ENCODE measurements at regions not wholly inside any gene's neighbourhood (a gene's known extent, or its start where the extent isn't known, plus 50 kb on each side); places are given as distances from the start of the nearest gene placed in this dataset.
A peak's percentile ranks its signal among the peaks of the same experiment; 100 is the strongest.

DNA sequence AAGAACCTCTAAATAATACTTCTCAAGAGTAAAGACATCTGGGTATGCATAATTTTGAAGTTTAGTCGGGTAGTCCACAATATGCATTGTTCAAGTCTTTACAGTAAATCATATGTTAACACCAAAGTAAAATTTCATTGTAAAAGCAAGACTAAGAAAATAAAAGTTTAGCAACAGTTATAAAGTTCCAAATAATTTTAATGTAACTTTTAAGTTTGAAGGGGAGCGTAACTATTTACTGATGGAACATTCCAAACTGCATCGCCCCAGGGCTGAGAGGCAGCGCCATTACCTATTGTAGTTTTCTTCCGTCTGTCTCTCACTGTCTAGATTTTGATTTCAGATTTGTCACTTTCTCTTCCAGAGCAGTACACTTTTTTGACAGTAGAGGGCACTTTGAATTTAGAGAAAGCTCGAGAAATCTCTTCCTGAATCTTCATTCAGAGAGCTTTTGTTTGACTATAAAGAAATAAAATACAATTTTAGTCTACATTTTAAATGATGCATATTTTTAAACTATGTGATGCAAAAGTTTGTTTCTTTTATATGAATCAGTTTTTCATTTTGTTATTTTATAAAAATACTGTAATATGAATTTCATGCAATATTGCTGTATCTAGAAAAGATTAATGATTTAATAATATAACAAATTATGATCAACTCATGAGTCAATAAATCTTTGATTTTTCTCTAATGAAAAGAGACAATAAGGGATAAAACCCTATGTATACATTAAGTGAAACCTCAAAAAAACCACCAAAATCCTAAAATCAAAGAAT, 389.8 kb downstream of the FIGN start:
- DNase-seq (ENCODE audit: low read depth), result peak; percentile 69
- TF ChIP-seq, protein P1, sequence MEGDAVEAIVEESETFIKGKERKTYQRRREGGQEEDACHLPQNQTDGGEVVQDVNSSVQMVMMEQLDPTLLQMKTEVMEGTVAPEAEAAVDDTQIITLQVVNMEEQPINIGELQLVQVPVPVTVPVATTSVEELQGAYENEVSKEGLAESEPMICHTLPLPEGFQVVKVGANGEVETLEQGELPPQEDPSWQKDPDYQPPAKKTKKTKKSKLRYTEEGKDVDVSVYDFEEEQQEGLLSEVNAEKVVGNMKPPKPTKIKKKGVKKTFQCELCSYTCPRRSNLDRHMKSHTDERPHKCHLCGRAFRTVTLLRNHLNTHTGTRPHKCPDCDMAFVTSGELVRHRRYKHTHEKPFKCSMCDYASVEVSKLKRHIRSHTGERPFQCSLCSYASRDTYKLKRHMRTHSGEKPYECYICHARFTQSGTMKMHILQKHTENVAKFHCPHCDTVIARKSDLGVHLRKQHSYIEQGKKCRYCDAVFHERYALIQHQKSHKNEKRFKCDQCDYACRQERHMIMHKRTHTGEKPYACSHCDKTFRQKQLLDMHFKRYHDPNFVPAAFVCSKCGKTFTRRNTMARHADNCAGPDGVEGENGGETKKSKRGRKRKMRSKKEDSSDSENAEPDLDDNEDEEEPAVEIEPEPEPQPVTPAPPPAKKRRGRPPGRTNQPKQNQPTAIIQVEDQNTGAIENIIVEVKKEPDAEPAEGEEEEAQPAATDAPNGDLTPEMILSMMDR (IDR thresholded peaks at IDR 0.05; ENCODE audit: low read length, missing control alignments), result peak; percentile 83
- no peak overlapping the region for H3K4me3 ChIP-seq (replicated peaks; ENCODE audit: low read depth, low read length)

DNA sequence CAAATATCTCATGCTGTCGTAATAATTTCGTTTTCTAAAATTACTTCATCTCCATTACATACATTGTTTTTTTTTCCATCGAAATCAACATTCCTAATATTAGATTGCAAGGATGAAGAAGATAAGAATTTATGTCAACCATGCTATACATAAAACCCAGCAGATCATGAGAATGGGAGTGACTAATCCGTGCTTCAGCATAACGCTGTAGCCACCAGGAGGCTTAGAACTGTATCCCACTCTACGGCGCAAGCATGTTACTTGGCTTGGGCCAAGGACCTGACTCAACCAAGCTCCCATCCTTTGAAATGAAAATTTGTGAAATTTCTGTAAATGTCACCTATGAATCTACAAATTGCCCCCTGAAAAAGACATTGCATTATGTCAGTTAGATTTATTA, 392.5 kb downstream of the FIGN start:
- H3K4me3 ChIP-seq (replicated peaks; ENCODE audit: low read depth, low read length), result no peak overlapping the region
- DNase-seq (ENCODE audit: low read depth), result no peak
- TF ChIP-seq, protein P1 (IDR thresholded peaks at IDR 0.05; ENCODE audit: low read length, missing control alignments), result no peak

- peak; percentile 60 for DNase-seq (ENCODE audit: low read depth)
- TF ChIP-seq, protein P1 (IDR thresholded peaks at IDR 0.05; ENCODE audit: low read length, missing control alignments), result no peak
Observed at GRCh38 chr2:163341426-163341825, 394.4 kb downstream of the FIGN start.

GRCh38 chr2:163338270-163338669, 397.5 kb downstream of the FIGN start:
- TF ChIP-seq, protein P1 (IDR thresholded peaks at IDR 0.05; ENCODE audit: low read length, missing control alignments), result no peak
- no peak overlapping the region for H3K4me3 ChIP-seq (replicated peaks; ENCODE audit: low read depth, low read length)
- no peak for DNase-seq (ENCODE audit: low read depth)

More at GRCh38 chr2:163341426-163341825, 394.4 kb downstream of the FIGN start:
- H3K4me3 ChIP-seq (replicated peaks; ENCODE audit: low read depth, low read length), result no peak overlapping the region

GRCh38 chr2:163324677-163325076, 411.1 kb downstream of the FIGN start:
- TF ChIP-seq, protein P1 (IDR thresholded peaks at IDR 0.05; ENCODE audit: low read length, missing control alignments), result no peak
- no peak overlapping the region for H3K4me3 ChIP-seq (replicated peaks; ENCODE audit: low read depth, low read length)
- DNase-seq (ENCODE audit: low read depth), result no peak

GRCh38 chr2:163319006-163319405, 416.8 kb downstream of the FIGN start:
- H3K4me3 ChIP-seq (replicated peaks; ENCODE audit: low read depth, low read length), result no peak overlapping the region
- TF ChIP-seq, protein P1 (IDR thresholded peaks at IDR 0.05; ENCODE audit: low read length, missing control alignments), result no peak
- peak; percentile 90 for DNase-seq (ENCODE audit: low read depth)

- no peak for DNase-seq (ENCODE audit: low read depth)
- H3K4me3 ChIP-seq (replicated peaks; ENCODE audit: low read depth, low read length), result no peak overlapping the region
- TF ChIP-seq, protein P1 (IDR thresholded peaks at IDR 0.05; ENCODE audit: low read length, missing control alignments), result no peak
Observed at GRCh38 chr2:163314712-163315111, 421.1 kb downstream of the FIGN start.
